Nephron progenitor cell (in vitro differentiated cells): ENCODE measurements at regions not wholly inside any gene's neighbourhood (a gene's known extent, or its start where the extent isn't known, plus 50 kb on each side); places are given as distances from the start of the nearest gene placed in this dataset.
"Not testable (repeated sequence)": the region's sequence is repeated elsewhere in the genome, so short reads cannot be mapped to it uniquely, and the experiment has no call there.

Experiments
- DNase-seq: peaks from one replicate; pipeline ENCODE4 v3.0.0; 2021
- H3K27ac Mint-ChIP-seq: 2 replicates; pipeline ENCODE4 v1.8.0; 2021; ENCODE audit warnings: mild to moderate bottlenecking, moderate library complexity, mixed read lengths
- H3K27me3 Mint-ChIP-seq: 2 replicates; pipeline ENCODE4 v1.8.0; 2021; ENCODE audit warnings: mild to moderate bottlenecking, low read depth, mixed read lengths; ENCODE audit not compliant: poor library complexity
- H3K36me3 Mint-ChIP-seq: 2 replicates; pipeline ENCODE4 v1.8.0; 2021; ENCODE audit warnings: low read depth, mixed read lengths
- H3K4me1 Mint-ChIP-seq: 2 replicates; pipeline ENCODE4 v1.8.0; 2021; ENCODE audit warnings: mixed read lengths
- H3K4me3 Mint-ChIP-seq: 2 replicates; pipeline ENCODE4 v1.8.0; 2021; ENCODE audit warnings: mild to moderate bottlenecking, moderate library complexity, mixed read lengths
- H3K9me3 Mint-ChIP-seq: 2 replicates; pipeline ENCODE4 v1.8.0; 2021; ENCODE audit warnings: mild to moderate bottlenecking, moderate library complexity, mixed read lengths

- H3K4me1 Mint-ChIP-seq = peaks cover 19% of the 10 kb centered on the region
Observed at GRCh38 chr17:16839242-16840175, 132.4 kb downstream of the TNFRSF13B start.

GRCh38 chr17:16838795-16839194 lies 133.1 kb downstream of the TNFRSF13B start:
- H3K4me3 Mint-ChIP-seq, DNase-seq, H3K36me3 Mint-ChIP-seq, H3K27me3 Mint-ChIP-seq, H3K9me3 Mint-ChIP-seq, H3K27ac Mint-ChIP-seq: not testable (repeated sequence)
- peaks cover 19% of the 10 kb centered on the region for H3K4me1 Mint-ChIP-seq

More at GRCh38 chr17:16839242-16840175, 132.4 kb downstream of the TNFRSF13B start:
- not testable (repeated sequence) for H3K36me3 Mint-ChIP-seq, H3K4me3 Mint-ChIP-seq, H3K27me3 Mint-ChIP-seq, H3K27ac Mint-ChIP-seq, DNase-seq, H3K9me3 Mint-ChIP-seq

- not testable (repeated sequence) for H3K36me3 Mint-ChIP-seq, H3K4me3 Mint-ChIP-seq, H3K9me3 Mint-ChIP-seq, H3K27me3 Mint-ChIP-seq, DNase-seq, H3K27ac Mint-ChIP-seq
- H3K4me1 Mint-ChIP-seq = peaks cover 19% of the 10 kb centered on the region
Observed at GRCh38 chr17:16838287-16838686, 133.6 kb downstream of the TNFRSF13B start.

GRCh38 chr17:16837468-16838266 lies 134.3 kb downstream of the TNFRSF13B start:
- peaks cover 16% of the 10 kb centered on the region for H3K4me1 Mint-ChIP-seq
- not testable (repeated sequence) for H3K27me3 Mint-ChIP-seq, H3K27ac Mint-ChIP-seq, H3K9me3 Mint-ChIP-seq, H3K36me3 Mint-ChIP-seq, DNase-seq, H3K4me3 Mint-ChIP-seq

- not testable (repeated sequence) for H3K4me3 Mint-ChIP-seq, H3K27ac Mint-ChIP-seq, H3K9me3 Mint-ChIP-seq, DNase-seq, H3K4me1 Mint-ChIP-seq, H3K27me3 Mint-ChIP-seq, H3K36me3 Mint-ChIP-seq
Observed at GRCh38 chr17:16836315-16836915, 135.5 kb downstream of the TNFRSF13B start.

- not testable (repeated sequence) for H3K36me3 Mint-ChIP-seq, H3K4me3 Mint-ChIP-seq, DNase-seq, H3K27ac Mint-ChIP-seq, H3K9me3 Mint-ChIP-seq, H3K27me3 Mint-ChIP-seq, H3K4me1 Mint-ChIP-seq
Observed at GRCh38 chr17:16833517-16833916, 138.4 kb downstream of the TNFRSF13B start.

GRCh38 chr17:16832853-16833252 lies 139.1 kb downstream of the TNFRSF13B start:
- H3K27me3 Mint-ChIP-seq, H3K27ac Mint-ChIP-seq, H3K9me3 Mint-ChIP-seq, H3K36me3 Mint-ChIP-seq, H3K4me3 Mint-ChIP-seq, H3K4me1 Mint-ChIP-seq, DNase-seq: not testable (repeated sequence)

GRCh38 chr17:16832206-16832605 lies 139.7 kb downstream of the TNFRSF13B start:
- H3K27ac Mint-ChIP-seq, H3K9me3 Mint-ChIP-seq, H3K27me3 Mint-ChIP-seq, H3K4me3 Mint-ChIP-seq, H3K4me1 Mint-ChIP-seq, DNase-seq, H3K36me3 Mint-ChIP-seq: not testable (repeated sequence)

GRCh38 chr17:16830770-16831169 lies 140.7 kb downstream of the CCDC144A start:
- DNase-seq, H3K36me3 Mint-ChIP-seq, H3K27ac Mint-ChIP-seq, H3K4me1 Mint-ChIP-seq, H3K4me3 Mint-ChIP-seq, H3K27me3 Mint-ChIP-seq: not testable (repeated sequence)
- peaks cover 15% of the 10 kb centered on the region for H3K9me3 Mint-ChIP-seq

- not testable (repeated sequence) for H3K27me3 Mint-ChIP-seq, H3K36me3 Mint-ChIP-seq, H3K4me1 Mint-ChIP-seq, H3K4me3 Mint-ChIP-seq, H3K27ac Mint-ChIP-seq
- H3K9me3 Mint-ChIP-seq = peaks cover 15% of the 10 kb centered on the region
- DNase-seq = peak; percentile 40
Observed at GRCh38 chr17:16830219-16830618, 140.2 kb downstream of the CCDC144A start.
